ENCODE measurements at regions not wholly inside any gene's neighbourhood (a gene's known extent, or its start where the extent isn't known, plus 50 kb on each side); places are given as distances from the start of the nearest gene placed in this dataset.

DNA sequence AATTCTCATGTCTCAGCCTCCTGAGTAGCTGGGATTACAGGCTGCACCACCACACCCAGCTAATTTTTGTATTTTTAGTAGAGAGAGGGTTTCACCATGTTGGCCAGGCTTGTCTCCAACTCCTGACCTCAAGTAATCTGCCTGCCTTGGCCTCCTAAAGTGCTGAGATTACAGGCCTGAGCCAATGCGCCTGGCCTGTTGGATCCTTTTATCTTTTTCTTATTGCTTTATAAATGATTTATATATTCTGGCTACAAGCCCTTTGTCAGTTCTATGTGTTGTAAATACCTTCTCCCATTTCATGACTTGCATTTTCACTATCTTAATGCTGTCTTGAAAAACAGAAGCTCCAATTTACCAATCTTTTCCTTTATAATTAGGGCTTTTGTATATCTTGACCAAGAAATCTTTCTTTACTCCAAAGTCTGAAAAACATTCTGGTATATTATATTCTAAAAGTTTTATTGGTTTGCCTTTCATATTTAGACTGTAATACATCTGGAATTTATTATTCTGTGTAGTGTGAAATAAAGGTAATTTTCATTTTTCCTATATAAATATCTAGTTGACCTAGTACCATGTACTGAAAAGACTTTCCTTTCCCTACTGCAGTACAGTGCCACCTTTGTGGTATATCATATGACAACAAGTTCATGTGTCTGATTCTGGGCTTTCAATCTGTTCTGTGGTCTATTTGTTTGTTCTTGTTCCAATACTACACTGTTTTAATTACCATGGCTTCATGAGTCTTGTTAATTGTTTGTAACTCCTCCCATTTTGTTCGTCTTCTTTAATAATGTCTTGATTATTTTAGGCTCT is 52.9 kb upstream of the RNU6-1 start:
- intact Hi-C loops (cut with micrococcal nuclease) = no loop called here

DNA sequence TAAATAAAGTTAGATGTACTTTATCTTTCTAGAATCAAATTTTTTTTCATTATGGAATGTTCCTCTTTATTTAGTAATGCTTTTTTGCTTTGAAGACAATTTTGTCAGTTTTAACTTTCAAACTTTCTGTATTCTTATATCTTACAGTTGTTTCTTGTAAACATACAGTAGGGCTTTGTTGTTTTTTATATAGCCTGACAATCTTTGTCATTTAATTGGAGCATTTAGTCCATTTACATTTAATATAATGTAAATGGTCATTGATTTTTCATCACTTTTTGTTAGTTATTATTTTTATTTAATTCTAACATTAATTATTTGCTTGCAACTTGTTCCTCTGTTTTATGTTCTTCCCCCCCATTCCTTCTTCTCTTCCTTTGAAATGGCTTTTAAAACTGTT is 55.4 kb upstream of the RNU6-1 start:
- Mint-ChIP-seq H3K9me3 (peaks cover 8% of the 10 kb centered on the region), H3K27me3 (peaks cover 3% of the 10 kb centered on the region), H3K27ac (no peak overlapping the region), H3K4me3 (no peak overlapping the region), H3K36me3 (no peaks in the 10 kb centered on the region), H3K4me1 (ENCODE audit: low read depth) (no peaks in the 10 kb centered on the region)
- ChIA-PET CTCF (no interaction called here), POLR2A (no interaction called here)
- intact Hi-C loops (cut with micrococcal nuclease) = no loop called here
- no peak for DNase-seq

More for the DNA sequence above, 52.9 kb upstream of the RNU6-1 start:
- no peak overlapping the region for H3K27ac Mint-ChIP-seq
- H3K27me3 Mint-ChIP-seq = peaks cover 10% of the 10 kb centered on the region
- H3K4me1 Mint-ChIP-seq (ENCODE audit: low read depth) = peaks cover 3% of the 10 kb centered on the region
- H3K36me3 Mint-ChIP-seq = no peaks in the 10 kb centered on the region
- POLR2A ChIA-PET = no interaction called here
- CTCF ChIA-PET = no interaction called here
- DNase-seq = no peak
- peaks cover 9% of the 10 kb centered on the region for H3K9me3 Mint-ChIP-seq
- H3K4me3 Mint-ChIP-seq = no peak overlapping the region

DNA sequence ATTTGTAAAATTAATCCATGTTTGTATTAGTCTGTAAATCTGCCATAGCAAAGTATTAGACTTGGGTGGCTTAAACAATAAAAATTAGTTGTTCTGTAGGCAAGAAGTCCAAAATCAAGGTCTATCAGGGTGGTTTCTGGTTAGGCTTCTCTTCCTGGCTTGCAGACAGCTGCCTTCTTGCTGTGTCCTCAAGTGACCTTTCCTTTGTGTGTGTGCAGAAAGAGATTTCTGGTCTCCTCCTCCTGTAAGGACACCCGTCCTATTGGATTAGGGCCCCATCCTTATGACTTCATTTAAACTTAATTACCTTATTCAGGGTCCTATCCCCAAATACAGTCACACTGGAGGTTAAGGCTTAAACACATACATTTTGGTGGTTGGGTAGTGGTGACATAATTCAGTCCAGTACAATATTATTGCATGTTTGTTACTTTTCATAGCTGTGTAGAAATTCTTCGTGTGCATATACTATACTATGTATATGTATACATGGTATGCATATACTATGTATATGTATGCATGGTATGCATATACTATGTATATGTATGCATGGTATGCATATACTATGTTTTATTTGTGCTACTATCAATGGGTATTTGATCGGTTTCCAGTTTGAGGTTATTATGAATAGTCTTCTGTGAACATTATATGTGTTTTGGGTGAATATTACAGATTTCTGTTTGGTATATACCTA is 57.9 kb upstream of the RNU6-1 start:
- intact Hi-C loops (cut with micrococcal nuclease) = no loop called here
- H3K27me3 Mint-ChIP-seq = peaks cover 3% of the 10 kb centered on the region
- no peak overlapping the region for H3K27ac Mint-ChIP-seq
- H3K9me3 Mint-ChIP-seq = peaks cover 5% of the 10 kb centered on the region
- no peaks in the 10 kb centered on the region for H3K4me1 Mint-ChIP-seq (ENCODE audit: low read depth)
- ChIA-PET POLR2A (no interaction called here), CTCF (no interaction called here)
- DNase-seq = no peak
- no peaks in the 10 kb centered on the region for H3K36me3 Mint-ChIP-seq
- H3K4me3 Mint-ChIP-seq = no peak overlapping the region

DNA sequence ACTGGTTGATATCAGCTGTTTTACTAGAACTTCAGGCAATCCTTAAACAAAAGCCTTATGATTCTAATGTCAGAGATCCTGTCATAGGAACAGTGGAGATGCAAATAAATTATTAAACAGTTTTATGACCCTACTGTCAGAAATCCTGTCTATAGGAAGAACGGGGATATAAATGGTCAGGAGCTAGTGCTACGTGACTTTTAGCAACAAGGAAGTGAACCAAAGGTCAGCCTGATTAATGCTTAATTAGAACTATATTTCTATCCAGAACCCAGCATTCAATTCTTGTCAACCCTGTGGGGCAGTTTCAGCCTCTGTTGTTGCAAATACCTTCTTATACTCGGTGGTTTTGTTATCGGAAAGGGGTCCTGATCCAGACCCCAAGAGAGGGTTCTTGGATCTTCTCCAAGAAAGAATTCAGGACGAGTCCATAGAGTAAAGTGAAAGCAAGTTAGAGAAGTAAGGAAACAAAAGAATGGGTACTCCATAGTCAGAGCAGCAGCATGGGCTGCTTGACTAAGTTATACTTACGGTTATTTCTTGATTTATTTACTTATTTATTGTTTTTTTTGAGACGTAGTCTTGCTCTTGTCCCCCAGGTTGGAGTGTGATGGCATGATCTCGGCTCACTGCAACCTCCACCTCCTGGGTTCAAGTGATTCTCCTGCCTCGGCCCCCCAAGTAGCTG is 59.9 kb upstream of the RNU6-1 start:
- Mint-ChIP-seq H3K4me1 (ENCODE audit: low read depth) (no peaks in the 10 kb centered on the region), H3K27ac (no peak overlapping the region), H3K4me3 (no peak overlapping the region), H3K9me3 (peaks cover 5% of the 10 kb centered on the region), H3K27me3 (peaks cover 3% of the 10 kb centered on the region), H3K36me3 (no peaks in the 10 kb centered on the region)
- CTCF ChIA-PET = no interaction called here
- DNase-seq = no peak
- intact Hi-C loops (cut with micrococcal nuclease) = no loop called here
- POLR2A ChIA-PET = no interaction called here

DNA sequence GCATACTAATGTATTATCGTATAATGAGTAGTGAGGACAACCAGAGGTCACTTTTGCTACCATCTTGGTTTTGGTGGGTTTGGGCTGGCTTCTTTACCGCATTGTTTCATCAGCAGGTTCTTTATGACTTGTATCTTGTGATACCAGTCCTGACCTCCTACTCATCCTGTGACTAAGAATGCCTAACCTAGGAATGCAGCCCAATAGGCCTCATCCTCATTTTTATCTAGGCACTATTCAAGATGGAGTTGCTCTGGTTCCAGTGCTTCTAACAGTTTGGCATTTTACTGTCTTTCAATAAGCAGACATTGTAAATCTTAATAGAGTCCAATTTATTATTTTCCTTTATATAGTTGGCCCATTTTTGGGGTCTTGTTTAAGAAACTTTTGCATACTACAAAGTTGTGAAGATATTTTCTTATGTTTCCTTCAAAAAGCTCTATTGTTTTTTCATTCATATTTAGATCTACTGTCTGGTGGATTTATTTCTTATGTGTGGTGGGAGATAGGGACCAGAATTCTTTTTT is 60.8 kb upstream of the RNU6-1 start:
- Mint-ChIP-seq H3K27ac (no peak overlapping the region), H3K4me3 (no peak overlapping the region), H3K9me3 (peaks cover 2% of the 10 kb centered on the region)

DNA sequence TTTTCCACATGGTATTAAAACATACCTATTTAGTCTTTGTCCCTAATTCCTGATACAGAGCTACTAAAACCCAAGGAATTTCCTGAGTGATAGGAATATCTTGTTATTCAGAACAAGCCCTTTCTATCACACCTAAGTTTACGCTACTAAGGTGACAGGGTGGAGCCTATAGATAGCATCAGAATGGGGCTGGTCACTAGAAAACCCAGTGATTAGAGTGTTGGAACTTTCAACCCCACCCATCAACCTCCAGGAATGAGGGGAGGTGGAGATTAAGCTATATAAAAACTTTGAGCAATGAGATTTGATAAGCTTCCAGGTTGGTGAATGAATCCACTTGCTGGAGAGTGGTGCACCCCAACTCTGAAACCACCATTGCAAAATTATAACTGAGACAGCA is 62.1 kb upstream of the RNU6-1 start:
- H3K9me3 Mint-ChIP-seq = no peaks in the 10 kb centered on the region
- H3K36me3 Mint-ChIP-seq = no peaks in the 10 kb centered on the region
- ChIA-PET CTCF (interaction anchor here (1.1 kb wide), 1 partner anchor 39 kb away, joined by 3 read pairs; no protein-coding TSS in a partner anchor), POLR2A (no interaction called here)
- no peak overlapping the region for H3K27ac Mint-ChIP-seq
- no peak overlapping the region for H3K4me3 Mint-ChIP-seq
- intact Hi-C loops (cut with micrococcal nuclease) = no loop called here
- DNase-seq = no peak
- H3K4me1 Mint-ChIP-seq (ENCODE audit: low read depth) = no peaks in the 10 kb centered on the region
- H3K27me3 Mint-ChIP-seq = peaks cover 5% of the 10 kb centered on the region

More for the DNA sequence above, 60.8 kb upstream of the RNU6-1 start:
- no peak for DNase-seq
- H3K4me1 Mint-ChIP-seq (ENCODE audit: low read depth) = no peaks in the 10 kb centered on the region
- intact Hi-C loops (cut with micrococcal nuclease) = no loop called here
- H3K27me3 Mint-ChIP-seq = peaks cover 1% of the 10 kb centered on the region
- CTCF ChIA-PET = no interaction called here
- no peaks in the 10 kb centered on the region for H3K36me3 Mint-ChIP-seq
- POLR2A ChIA-PET = no interaction called here

DNA sequence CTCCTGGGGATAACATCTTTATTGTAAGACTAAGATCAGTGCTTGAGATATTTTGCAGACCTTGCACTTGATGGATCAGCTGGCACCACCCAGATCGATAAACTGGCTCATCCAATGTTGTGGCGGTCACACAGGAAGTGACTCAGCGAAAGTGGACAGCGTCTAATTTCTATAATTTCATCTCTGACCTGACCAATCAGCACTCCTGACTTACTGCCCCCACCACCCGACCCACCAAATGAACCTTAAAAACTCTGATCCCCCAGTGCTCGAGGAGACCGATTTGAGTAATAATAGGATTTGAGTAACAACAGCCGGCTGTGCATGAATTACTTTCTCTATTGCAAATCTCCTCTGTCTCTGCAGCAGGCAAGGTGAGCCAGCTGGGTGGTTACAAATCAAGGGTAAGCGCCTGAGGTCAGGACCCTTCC is 62.7 kb upstream of the RNU6-1 start:
- POLR2A ChIA-PET = no interaction called here
- no peak overlapping the region for H3K4me3 Mint-ChIP-seq
- H3K27ac Mint-ChIP-seq = no peak overlapping the region

DNA sequence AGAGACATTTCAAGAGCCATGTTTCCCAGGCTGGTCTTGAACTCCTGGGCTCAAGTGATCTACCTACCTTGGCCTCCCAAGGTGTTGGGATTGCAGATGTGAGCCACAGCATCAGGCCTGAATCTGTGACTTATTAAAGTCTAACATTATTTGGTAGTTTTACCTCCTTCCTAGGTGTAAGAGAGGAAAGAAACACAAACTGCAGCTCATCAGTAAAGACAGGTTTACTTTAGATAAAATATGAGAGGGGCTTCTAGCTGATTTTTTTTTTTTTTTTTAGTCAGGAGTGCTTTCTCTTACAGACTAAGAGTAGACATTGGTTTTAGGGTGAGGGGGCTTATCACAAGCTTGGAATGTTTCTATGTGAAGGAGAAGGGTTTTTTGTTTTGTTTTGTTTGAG is 63.9 kb upstream of the RNU6-1 start:
- Mint-ChIP-seq H3K4me3 (no peak overlapping the region), H3K4me1 (ENCODE audit: low read depth) (no peaks in the 10 kb centered on the region), H3K36me3 (no peaks in the 10 kb centered on the region), H3K27ac (no peak overlapping the region), H3K9me3 (no peaks in the 10 kb centered on the region), H3K27me3 (peaks cover 10% of the 10 kb centered on the region)
- intact Hi-C loops (cut with micrococcal nuclease) = no loop called here
- CTCF ChIA-PET = no interaction called here
- DNase-seq = no peak
- POLR2A ChIA-PET = interaction anchor here (0.6 kb wide), 1 partner anchor 467 kb away, joined by 3 read pairs; no protein-coding TSS in a partner anchor

More for the DNA sequence above, 62.7 kb upstream of the RNU6-1 start:
- DNase-seq = no peak
- no peaks in the 10 kb centered on the region for H3K36me3 Mint-ChIP-seq
- intact Hi-C loops (cut with micrococcal nuclease) = no loop called here
- CTCF ChIA-PET = no interaction called here
- no peaks in the 10 kb centered on the region for H3K9me3 Mint-ChIP-seq
- H3K4me1 Mint-ChIP-seq (ENCODE audit: low read depth) = no peaks in the 10 kb centered on the region
- H3K27me3 Mint-ChIP-seq = peaks cover 8% of the 10 kb centered on the region

DNA sequence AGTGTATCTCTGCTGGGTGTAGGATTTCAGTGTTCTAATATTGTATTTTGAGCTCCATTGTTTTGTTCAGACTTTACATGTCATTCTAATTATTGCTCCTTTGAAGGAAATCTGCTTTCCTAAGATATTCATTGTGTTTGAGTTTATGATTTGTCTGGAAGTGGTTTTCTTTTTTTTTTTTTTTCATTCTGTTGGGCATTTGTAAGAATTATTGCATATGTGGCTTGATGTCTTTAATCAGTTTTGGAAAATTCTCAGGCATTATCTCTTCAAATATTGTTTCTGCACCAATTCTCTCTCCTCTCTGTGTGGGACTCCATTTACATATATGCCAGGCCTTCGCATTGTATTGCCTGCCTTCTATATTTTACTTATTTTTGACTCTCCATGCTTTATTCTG is 65.8 kb upstream of the RNU6-1 start:
- CTCF ChIA-PET = no interaction called here
- H3K4me3 Mint-ChIP-seq = no peak overlapping the region
- intact Hi-C loops (cut with micrococcal nuclease) = no loop called here

DNA sequence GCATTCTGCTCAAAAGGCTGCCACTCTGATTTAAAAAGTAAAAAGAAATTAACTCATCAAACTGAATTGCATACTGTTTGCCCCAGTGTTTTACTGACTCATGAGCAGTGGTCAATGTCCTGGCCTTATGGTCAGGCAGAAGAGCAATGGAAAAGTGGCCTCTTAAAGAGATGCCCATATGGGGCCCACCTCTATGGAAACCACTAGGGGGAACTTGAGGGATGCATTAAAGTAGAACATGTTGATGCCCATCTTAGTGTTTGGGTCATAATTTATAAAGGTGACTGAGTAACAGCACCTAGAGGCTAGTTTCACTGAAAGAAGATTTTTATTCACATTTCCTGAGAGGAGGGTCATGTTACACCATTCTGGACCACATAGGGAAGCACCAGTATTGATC is 66.5 kb upstream of the RNU6-1 start:
- intact Hi-C loops (cut with micrococcal nuclease) = no loop called here
- ChIA-PET CTCF (no interaction called here), POLR2A (no interaction called here)
- Mint-ChIP-seq H3K9me3 (peaks cover 19% of the 10 kb centered on the region), H3K27me3 (peaks cover 11% of the 10 kb centered on the region), H3K4me1 (ENCODE audit: low read depth) (no peaks in the 10 kb centered on the region), H3K4me3 (no peak overlapping the region), H3K36me3 (no peaks in the 10 kb centered on the region), H3K27ac (no peak overlapping the region)
- DNase-seq = no peak

More for the DNA sequence above, 65.8 kb upstream of the RNU6-1 start:
- DNase-seq = no peak
- H3K27me3 Mint-ChIP-seq = peaks cover 11% of the 10 kb centered on the region
- no peaks in the 10 kb centered on the region for H3K4me1 Mint-ChIP-seq (ENCODE audit: low read depth)
- H3K27ac Mint-ChIP-seq = no peak overlapping the region
- H3K36me3 Mint-ChIP-seq = no peaks in the 10 kb centered on the region
- peaks cover 14% of the 10 kb centered on the region for H3K9me3 Mint-ChIP-seq
- POLR2A ChIA-PET = no interaction called here

DNA sequence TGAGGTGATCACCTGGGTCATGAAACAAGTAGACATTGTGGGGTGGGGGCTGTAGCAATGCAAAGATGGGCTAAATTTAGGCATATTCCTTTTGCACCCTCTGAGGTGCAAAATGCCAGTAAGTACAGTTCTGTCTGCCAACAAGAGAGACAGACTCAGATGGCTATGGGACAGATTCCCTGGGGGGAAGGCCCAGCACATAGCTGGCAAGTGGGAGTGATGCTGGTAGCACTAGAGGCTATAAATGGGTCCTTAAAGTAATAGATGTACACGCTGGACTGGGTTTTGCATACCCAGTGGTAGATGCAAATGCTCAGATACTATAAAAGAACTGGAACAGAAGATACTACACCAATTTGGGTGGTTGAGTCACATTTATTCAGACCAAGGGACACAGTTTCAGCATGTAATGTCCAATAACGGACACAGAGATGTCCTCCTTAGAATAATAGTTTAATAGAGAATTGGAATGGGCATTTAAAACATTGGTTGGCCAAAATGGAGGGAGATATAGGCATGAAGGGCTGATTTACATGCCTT is 67.4 kb upstream of the RNU6-1 start:
- Mint-ChIP-seq H3K27ac (no peak overlapping the region), H3K27me3 (peaks cover 11% of the 10 kb centered on the region)
- CTCF ChIA-PET = no interaction called here

DNA sequence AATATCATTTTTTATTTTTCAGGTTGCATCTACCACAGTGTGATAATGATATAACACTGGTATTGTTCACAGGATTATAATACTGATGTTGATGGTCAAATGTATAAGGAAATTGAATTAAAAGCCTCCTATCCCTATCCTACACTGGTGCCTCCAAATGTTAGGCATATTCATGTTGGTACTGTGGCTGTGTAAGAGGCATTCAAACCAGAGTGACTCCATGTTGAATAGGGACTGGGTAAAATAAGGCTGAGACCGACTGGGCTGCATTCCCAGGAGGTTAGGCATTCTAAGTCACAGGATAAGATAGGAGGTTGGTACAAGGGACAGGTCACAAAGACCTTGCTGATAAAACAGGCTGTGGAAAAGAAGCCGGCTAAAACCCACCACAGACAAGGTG is 68.9 kb upstream of the RNU6-1 start:
- Mint-ChIP-seq H3K27me3 (peaks cover 11% of the 10 kb centered on the region), H3K27ac (no peak overlapping the region), H3K9me3 (peaks cover 19% of the 10 kb centered on the region), H3K4me1 (ENCODE audit: low read depth) (no peaks in the 10 kb centered on the region), H3K36me3 (no peaks in the 10 kb centered on the region), H3K4me3 (no peak overlapping the region)
- intact Hi-C loops (cut with micrococcal nuclease) = no loop called here
- POLR2A ChIA-PET = no interaction called here
- CTCF ChIA-PET = no interaction called here
- DNase-seq = no peak

More for the DNA sequence above, 67.4 kb upstream of the RNU6-1 start:
- no peaks in the 10 kb centered on the region for H3K36me3 Mint-ChIP-seq
- H3K4me3 Mint-ChIP-seq = no peak overlapping the region
- H3K4me1 Mint-ChIP-seq (ENCODE audit: low read depth) = no peaks in the 10 kb centered on the region
- POLR2A ChIA-PET = no interaction called here
- intact Hi-C loops (cut with micrococcal nuclease) = no loop called here
- no peak for DNase-seq
- peaks cover 19% of the 10 kb centered on the region for H3K9me3 Mint-ChIP-seq
